GM13976 (cell line): ENCODE measurements at regions not wholly inside any gene's neighbourhood (a gene's known extent, or its start where the extent isn't known, plus 50 kb on each side); places are given as distances from the start of the nearest gene placed in this dataset.

Experiments used
- DNase-seq: peaks from one replicate; pipeline ENCODE4 v3.0.0; 2012; ENCODE audit warnings: low spot score
- CTCF ChIP-seq: IDR thresholded peaks from 2 replicates; pipeline ENCODE4 v1.5.1; 2012; ENCODE audit warnings: borderline replicate concordance, mild to moderate bottlenecking; ENCODE audit not compliant: insufficient read depth; ENCODE audit errors: extremely low read depth, missing control alignments, control extremely low read depth
- in situ Hi-C: fragments of 300-500 bp; cut with MboI; formaldehyde crosslinking; loops from one replicate; pipeline ENCODE4 v1.12.0; 2022; ENCODE audit warnings: low sequenced_read_pairs, mixed read lengths, inconsistent platforms; ENCODE audit not compliant: unreplicated experiment

GRCh38 chr6:45738057-45738455 is 277.6 kb downstream of the CLIC5 start:
- in situ Hi-C loops: no loop called here
- no peak for DNase-seq
- TF ChIP-seq CTCF: no peak

- TF ChIP-seq CTCF: no peak
- DNase-seq: peak; percentile 46
- in situ Hi-C loops: no loop called here
These were observed 278.2 kb downstream of the CLIC5 start for GRCh38 chr6:45737331-45738056.

- TF ChIP-seq CTCF: no peak
- no peak for DNase-seq
- in situ Hi-C loops: no loop called here
These were observed 279.5 kb downstream of the CLIC5 start for GRCh38 chr6:45736134-45736533.

GRCh38 chr6:45732731-45733130 is 282.9 kb downstream of the CLIC5 start:
- in situ Hi-C loops: no loop called here
- TF ChIP-seq CTCF: no peak
- DNase-seq: no peak

GRCh38 chr6:45730232-45730631 is 285.4 kb downstream of the CLIC5 start:
- TF ChIP-seq CTCF: no peak
- DNase-seq: no peak
- in situ Hi-C loops: no loop called here

GRCh38 chr6:45728674-45729073 is 287.0 kb downstream of the CLIC5 start:
- no peak for DNase-seq

More at GRCh38 chr6:45728674-45729073, 287.0 kb downstream of the CLIC5 start:
- no peak for TF ChIP-seq CTCF
- in situ Hi-C loops: no loop called here
